PC-3 (cell line): ENCODE measurements at regions not wholly inside any gene's neighbourhood (a gene's known extent, or its start where the extent isn't known, plus 50 kb on each side); places are given as distances from the start of the nearest gene placed in this dataset.

Experiments used
- ATAC-seq: fragments of 200-7000 bp; cut with Tn5 transposase; 2 replicates; pipeline ENCODE4 v1.9.1; 2020; ENCODE audit warnings: mild to moderate bottlenecking, moderate library complexity
- BruUV-seq: library from RNA; stranded (reverse); fragments of 400-500 nt; replicated peaks from 2 replicates; lab custom pipeline; 2021; lab: Mats Ljungman, UMichigan
- CTCF ChIA-PET: fragments of 300-600 bp; sonication (Branson Sonifier 250); formaldehyde crosslinking; loops from one replicate; lab custom pipeline; 2022; ENCODE audit warnings: antibody characterized with exemption; lab: Charles Lee
- POLR2A ChIA-PET: fragments of 300-600 bp; sonication (Branson Sonifier 250); formaldehyde crosslinking; loops from one replicate; lab custom pipeline; 2022; ENCODE audit warnings: antibody characterized with exemption; ENCODE audit not compliant: unreplicated experiment; lab: Charles Lee
- DNase-seq: peaks from one replicate; pipeline ENCODE4 v3.0.0-alpha.2; 2015
- H2AFZ ChIP-seq: fragments of 300-600 bp; sonication (generic); 2 replicates; pipeline ENCODE4 v1.6.0; 2016; ENCODE audit warnings: antibody characterized with exemption, low read length
- H3F3A ChIP-seq: fragments of 300-600 bp; sonication (generic); one replicate; pipeline ENCODE4 v1.6.0; 2017; ENCODE audit warnings: antibody characterized with exemption, low read length, control low read depth, mild to moderate bottlenecking; ENCODE audit not compliant: unreplicated experiment
- H3K27ac ChIP-seq: fragments of 300-600 bp; sonication (generic); 2 replicates; pipeline ENCODE4 v1.5.1; 2016; ENCODE audit warnings: mild to moderate bottlenecking, low read length
- H3K27me3 ChIP-seq: fragments of 300-600 bp; sonication (generic); 2 replicates; pipeline ENCODE4 v1.6.1; 2016; ENCODE audit warnings: low read length, mixed read lengths
- H3K36me3 ChIP-seq: fragments of 300-600 bp; sonication (generic); 2 replicates; pipeline ENCODE4 v1.6.1; 2016; ENCODE audit warnings: low read depth, mixed run types, low read length, mixed read lengths
- H3K4me1 ChIP-seq: fragments of 300-600 bp; sonication (generic); 2 replicates; pipeline ENCODE4 v1.5.1; 2016; ENCODE audit warnings: low read length; ENCODE audit not compliant: insufficient read depth
- H3K4me2 ChIP-seq: fragments of 300-600 bp; sonication (generic); 2 replicates; pipeline ENCODE4 v1.6.0; 2016; ENCODE audit warnings: low read length
- H3K4me3 ChIP-seq: fragments of 300-600 bp; sonication (generic); 2 replicates; pipeline ENCODE4 v1.5.1; 2016; ENCODE audit warnings: mild to moderate bottlenecking, low read length, mixed read lengths
- H3K79me2 ChIP-seq: fragments of 300-600 bp; sonication (generic); 2 replicates; pipeline ENCODE4 v1.6.1; 2017; ENCODE audit warnings: low read length, mixed read lengths
- H3K9ac ChIP-seq: fragments of 300-600 bp; sonication (generic); 2 replicates; pipeline ENCODE4 v1.6.0; 2016; ENCODE audit warnings: mild to moderate bottlenecking, low read length
- H3K9me2 ChIP-seq: fragments of 300-600 bp; sonication (generic); replicated peaks from 2 replicates; pipeline ENCODE4 v1.6.1; 2016; ENCODE audit warnings: mixed run types, low read length, mixed read lengths
- H3K9me3 ChIP-seq: fragments of 300-600 bp; sonication (generic); 2 replicates; pipeline ENCODE4 v1.6.1; 2016; ENCODE audit warnings: low read length, mixed read lengths
- H4K20me1 ChIP-seq: fragments of 300-600 bp; sonication (generic); 2 replicates; pipeline ENCODE4 v1.6.1; 2016; ENCODE audit warnings: low read length, mixed read lengths
- CTCF ChIP-seq: fragments of 300-600 bp; sonication (generic); conservative IDR thresholded peaks from 2 replicates; pipeline ENCODE4 v1.5.1; 2017; ENCODE audit warnings: antibody characterized with exemption, low read depth, mild to moderate bottlenecking, low read length
- EZH2 ChIP-seq: fragments of 300-600 bp; sonication (generic); IDR thresholded peaks from one replicate; pipeline ENCODE4 v1.6.1; 2017; ENCODE audit warnings: antibody characterized with exemption, mild to moderate bottlenecking, low read length; ENCODE audit not compliant: unreplicated experiment
- EZH2phosphoT487 ChIP-seq: fragments of 300-600 bp; sonication (generic); IDR thresholded peaks from 2 replicates; pipeline ENCODE4 v1.6.1; 2018; ENCODE audit warnings: mild to moderate bottlenecking, antibody characterized with exemption, low read length, borderline replicate concordance
- intact Hi-C: fragments of 100-400 bp; cut with micrococcal nuclease; formaldehyde crosslinking; loops from 2 replicates; pipeline ENCODE4 v1.9.0; 2023

GRCh38 chr12:76220980-76221379 lies 127.2 kb downstream of the BBS10 start:
- BruUV-seq: no TSS peak
- DNase-seq (no peak), ATAC-seq (no peak)
- ChIA-PET POLR2A (no interaction called here), CTCF (no interaction called here)
- TF ChIP-seq CTCF: no peak
- Histone ChIP-seq H3K9me3 (no peaks in the 10 kb centered on the region), H3F3A (no peaks in the 10 kb centered on the region), H3K36me3 (no peaks in the 10 kb centered on the region), H3K79me2 (no peaks in the 10 kb centered on the region), H3K4me3 (no peak overlapping the region), H3K9me2 (no peaks in the 10 kb centered on the region), H3K27ac (no peak overlapping the region), H4K20me1 (no peaks in the 10 kb centered on the region), H3K9ac (no peak overlapping the region), H3K27me3 (no peaks in the 10 kb centered on the region), H3K4me2 (no peak overlapping the region), H3K4me1 (peaks cover 5% of the 10 kb centered on the region; the same call in 1 of the 2 replicates), H2AFZ (no peak overlapping the region)
- intact Hi-C loops: no loop called here

GRCh38 chr12:76219806-76220205 lies 128.4 kb downstream of the BBS10 start:
- H3K9me2 ChIP-seq: no peaks in the 10 kb centered on the region
- ChIA-PET CTCF (no interaction called here), POLR2A (no interaction called here)
- H2AFZ ChIP-seq: no peak overlapping the region
- H3K4me3 ChIP-seq: no peak overlapping the region
- H3F3A ChIP-seq: no peaks in the 10 kb centered on the region
- H3K27me3 ChIP-seq: no peaks in the 10 kb centered on the region
- no peaks in the 10 kb centered on the region for H3K9me3 ChIP-seq
- no peaks in the 10 kb centered on the region for H3K79me2 ChIP-seq
- intact Hi-C loops: no loop called here
- H3K9ac ChIP-seq: no peak overlapping the region
- TF ChIP-seq EZH2 (no peak), CTCF (no peak), EZH2phosphoT487 (no peak)
- H3K4me2 ChIP-seq: no peak overlapping the region
- DNase-seq (peak; percentile 10), ATAC-seq (no peak)
- H3K36me3 ChIP-seq: no peaks in the 10 kb centered on the region
- peaks cover 5% of the 10 kb centered on the region; the same call in 1 of the 2 replicates for H3K4me1 ChIP-seq
- no peak overlapping the region for H3K27ac ChIP-seq
- no TSS peak for BruUV-seq
- H4K20me1 ChIP-seq: no peaks in the 10 kb centered on the region

GRCh38 chr12:76216585-76217472 lies 131.4 kb downstream of the BBS10 start:
- no peaks in the 10 kb centered on the region for H3K4me1 ChIP-seq
- POLR2A ChIA-PET: no interaction called here
- no peaks in the 10 kb centered on the region for H3K9me3 ChIP-seq
- no peaks in the 10 kb centered on the region for H3K27me3 ChIP-seq
- ATAC-seq (no peak), DNase-seq (no peak)
- no peaks in the 10 kb centered on the region for H3K36me3 ChIP-seq
- intact Hi-C loops: no loop called here
- H3K9ac ChIP-seq: no peak overlapping the region
- no peaks in the 10 kb centered on the region for H3F3A ChIP-seq
- H2AFZ ChIP-seq: 0 out of 2 replicates have a peak overlapping the region, but pooled peaks have one; percentile 21
- no peak overlapping the region for H3K27ac ChIP-seq
- no peaks in the 10 kb centered on the region for H3K79me2 ChIP-seq
- H3K4me2 ChIP-seq: no peak overlapping the region
- TF ChIP-seq EZH2phosphoT487: no peak
- no peak for TF ChIP-seq CTCF
- TF ChIP-seq EZH2: no peak
- no peaks in the 10 kb centered on the region for H4K20me1 ChIP-seq
- H3K9me2 ChIP-seq: no peaks in the 10 kb centered on the region
- no peak overlapping the region for H3K4me3 ChIP-seq
- CTCF ChIA-PET: no interaction called here
- no TSS peak for BruUV-seq
